BJ (cell line): ENCODE measurements at regions not wholly inside any gene's neighbourhood (a gene's known extent, or its start where the extent isn't known, plus 50 kb on each side); places are given as distances from the start of the nearest gene placed in this dataset.

Experiments used
- CTCF ChIA-PET: fragments of 350-600 bp; formaldehyde crosslinking; extraction: SDS; loops from one replicate; lab custom pipeline; 2021; ENCODE audit warnings: antibody characterized with exemption, inconsistent platforms; lab: Yijun Ruan, JAX
- POLR2A ChIA-PET: fragments of 300-600 bp; sonication (Branson Sonifier 250); formaldehyde crosslinking; extraction: SDS; loops from one replicate; lab custom pipeline; 2021; ENCODE audit warnings: antibody characterized with exemption; lab: Charles Lee
- DNase-seq: peaks from one replicate; pipeline ENCODE4 v3.0.0-alpha.2; 2011; ENCODE audit warnings: low read depth
- H3K27me3 ChIP-seq: 2 replicates; pipeline ENCODE4 v1.6.0; 2011; ENCODE audit warnings: low read length; ENCODE audit not compliant: control insufficient read depth, insufficient read depth
- H3K36me3 ChIP-seq: 2 replicates; pipeline ENCODE4 v1.5.1; 2011; ENCODE audit warnings: low read length; ENCODE audit not compliant: control insufficient read depth, insufficient read depth
- H3K4me3 ChIP-seq: 2 replicates; pipeline ENCODE4 v1.5.1; 2011; ENCODE audit warnings: low read depth, mild to moderate bottlenecking, control low read depth, low read length
- TF ChIP-seq, protein P1 (sequence below): IDR thresholded peaks from 2 replicates; pipeline ENCODE4 v1.5.1; 2011; ENCODE audit warnings: low read depth, mild to moderate bottlenecking, control low read depth, inconsistent platforms, low read length, moderate library complexity; ENCODE audit not compliant: insufficient read depth

DNA sequence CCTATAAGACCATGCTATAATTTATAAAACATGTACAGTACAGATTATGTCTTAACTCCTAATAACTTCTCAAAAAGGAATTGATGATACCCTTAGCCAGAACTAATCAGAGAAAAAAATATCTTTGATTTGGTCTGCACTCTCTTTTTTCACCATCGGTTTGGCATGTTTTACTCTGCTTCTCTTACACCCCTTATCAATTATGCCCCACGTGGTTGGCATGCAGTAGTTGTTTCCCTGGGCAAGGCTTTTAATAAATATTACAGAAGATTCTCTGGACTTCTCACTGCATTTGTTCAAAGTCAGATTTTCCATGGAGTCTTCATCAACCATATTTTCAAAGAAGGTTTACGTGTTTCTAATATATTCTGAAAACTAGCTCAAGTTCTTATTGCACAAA is 167.4 kb upstream of the LRIG3 start:
- H3K4me3 ChIP-seq = no peak overlapping the region
- ChIA-PET POLR2A (no interaction called here), CTCF (interaction anchor here (0.6 to 5.0 kb wide), 9 partner anchors 11 to 1105 kb away, joined by 3 to 46 read pairs (median 3); partner anchors contain the start of gene LRIG3)
- TF ChIP-seq, protein P1, sequence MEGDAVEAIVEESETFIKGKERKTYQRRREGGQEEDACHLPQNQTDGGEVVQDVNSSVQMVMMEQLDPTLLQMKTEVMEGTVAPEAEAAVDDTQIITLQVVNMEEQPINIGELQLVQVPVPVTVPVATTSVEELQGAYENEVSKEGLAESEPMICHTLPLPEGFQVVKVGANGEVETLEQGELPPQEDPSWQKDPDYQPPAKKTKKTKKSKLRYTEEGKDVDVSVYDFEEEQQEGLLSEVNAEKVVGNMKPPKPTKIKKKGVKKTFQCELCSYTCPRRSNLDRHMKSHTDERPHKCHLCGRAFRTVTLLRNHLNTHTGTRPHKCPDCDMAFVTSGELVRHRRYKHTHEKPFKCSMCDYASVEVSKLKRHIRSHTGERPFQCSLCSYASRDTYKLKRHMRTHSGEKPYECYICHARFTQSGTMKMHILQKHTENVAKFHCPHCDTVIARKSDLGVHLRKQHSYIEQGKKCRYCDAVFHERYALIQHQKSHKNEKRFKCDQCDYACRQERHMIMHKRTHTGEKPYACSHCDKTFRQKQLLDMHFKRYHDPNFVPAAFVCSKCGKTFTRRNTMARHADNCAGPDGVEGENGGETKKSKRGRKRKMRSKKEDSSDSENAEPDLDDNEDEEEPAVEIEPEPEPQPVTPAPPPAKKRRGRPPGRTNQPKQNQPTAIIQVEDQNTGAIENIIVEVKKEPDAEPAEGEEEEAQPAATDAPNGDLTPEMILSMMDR = no peak
- H3K36me3 ChIP-seq = no peaks in the 10 kb centered on the region
- DNase-seq = no peak
- H3K27me3 ChIP-seq = no peaks in the 10 kb centered on the region

DNA sequence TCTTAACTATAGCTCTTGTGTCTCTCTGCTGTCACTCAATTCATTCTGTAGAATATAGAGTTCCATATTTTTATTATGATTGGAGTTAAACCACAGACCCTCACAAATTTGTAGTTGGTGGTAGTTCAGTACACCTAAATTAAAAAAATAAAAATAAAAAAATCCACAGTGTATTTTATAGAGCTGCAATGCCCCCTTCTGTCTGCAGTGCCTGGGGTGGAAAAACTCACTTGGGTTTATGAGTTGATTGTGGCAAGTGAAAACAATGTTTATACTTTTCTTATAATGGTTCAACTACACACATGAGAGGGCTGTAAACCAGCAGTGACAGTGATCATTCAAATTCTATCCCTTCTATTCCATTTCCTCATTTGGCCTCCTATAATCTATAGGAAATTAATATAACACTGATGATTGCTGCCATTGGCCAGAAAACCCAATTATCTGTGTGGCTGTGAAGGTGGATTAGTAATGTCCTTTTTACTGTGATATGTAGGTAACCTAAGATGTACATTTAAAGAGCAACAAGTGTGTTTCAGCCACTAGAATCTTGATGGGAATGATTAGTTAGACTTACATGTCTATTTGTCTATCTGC is 166.9 kb upstream of the LRIG3 start:
- no peak for DNase-seq

DNA sequence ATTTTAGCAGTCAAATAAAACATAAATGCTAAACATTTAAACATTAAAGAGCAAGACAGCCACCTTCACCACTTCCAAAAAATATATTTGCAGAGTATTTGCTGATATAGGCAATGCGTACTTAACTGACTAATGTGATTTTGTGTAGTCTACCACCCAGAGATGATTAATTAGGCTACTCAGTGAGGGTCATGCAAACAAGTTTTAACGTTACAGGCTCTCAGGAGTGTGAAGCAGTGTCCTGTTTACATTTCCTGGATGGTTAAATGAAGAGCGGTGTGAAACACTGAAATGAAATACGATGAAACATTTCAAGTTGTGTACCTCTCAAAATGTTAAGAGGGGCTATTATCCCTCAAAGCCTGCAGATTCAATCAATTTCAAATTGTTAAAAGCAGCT is 165.8 kb upstream of the LRIG3 start:
- Histone ChIP-seq H3K4me3 (no peak overlapping the region), H3K36me3 (no peaks in the 10 kb centered on the region), H3K27me3 (no peaks in the 10 kb centered on the region)
- TF ChIP-seq, protein P1 = no peak
- DNase-seq = no peak
- CTCF ChIA-PET = interaction anchor here (1.0 to 5.0 kb wide), 6 partner anchors 81 to 741 kb away, joined by 3 to 46 read pairs (median 3); no protein-coding TSS in a partner anchor
- POLR2A ChIA-PET = no interaction called here

More for the DNA sequence above, 166.9 kb upstream of the LRIG3 start:
- CTCF ChIA-PET = interaction anchor here (0.6 to 5.0 kb wide), 9 partner anchors 10 to 1104 kb away, joined by 3 to 46 read pairs (median 3); no protein-coding TSS in a partner anchor
- no peak overlapping the region for H3K4me3 ChIP-seq
- H3K36me3 ChIP-seq = no peaks in the 10 kb centered on the region
- TF ChIP-seq, protein P1 = peak; percentile 71
- POLR2A ChIA-PET = no interaction called here
- no peaks in the 10 kb centered on the region for H3K27me3 ChIP-seq

DNA sequence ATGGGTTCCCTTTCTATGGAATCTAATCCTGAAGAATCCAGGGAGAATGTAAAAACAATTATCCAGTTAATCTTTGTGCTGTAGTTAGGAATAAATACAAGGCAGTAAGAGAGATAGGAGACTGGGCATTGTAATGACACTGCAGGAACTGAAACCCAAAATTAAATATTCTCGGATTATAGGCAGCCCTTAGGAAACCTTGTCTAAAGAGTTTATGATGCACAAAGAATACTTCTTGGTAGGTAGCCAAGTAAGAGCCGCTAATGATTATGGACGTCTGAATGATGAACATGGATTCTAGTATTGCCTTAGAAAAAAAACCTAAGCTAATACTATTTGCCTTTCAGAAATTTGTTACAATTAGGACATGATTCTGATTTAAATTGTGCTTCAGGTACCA is 165.4 kb upstream of the LRIG3 start:
- Histone ChIP-seq H3K36me3 (no peaks in the 10 kb centered on the region), H3K27me3 (no peaks in the 10 kb centered on the region), H3K4me3 (no peak overlapping the region)
- CTCF ChIA-PET = interaction anchor here (0.7 to 5.0 kb wide), 7 partner anchors 24 to 1103 kb away, joined by 3 to 46 read pairs (median 3); no protein-coding TSS in a partner anchor
- no peak for DNase-seq
- TF ChIP-seq, protein P1 = no peak
- POLR2A ChIA-PET = no interaction called here

DNA sequence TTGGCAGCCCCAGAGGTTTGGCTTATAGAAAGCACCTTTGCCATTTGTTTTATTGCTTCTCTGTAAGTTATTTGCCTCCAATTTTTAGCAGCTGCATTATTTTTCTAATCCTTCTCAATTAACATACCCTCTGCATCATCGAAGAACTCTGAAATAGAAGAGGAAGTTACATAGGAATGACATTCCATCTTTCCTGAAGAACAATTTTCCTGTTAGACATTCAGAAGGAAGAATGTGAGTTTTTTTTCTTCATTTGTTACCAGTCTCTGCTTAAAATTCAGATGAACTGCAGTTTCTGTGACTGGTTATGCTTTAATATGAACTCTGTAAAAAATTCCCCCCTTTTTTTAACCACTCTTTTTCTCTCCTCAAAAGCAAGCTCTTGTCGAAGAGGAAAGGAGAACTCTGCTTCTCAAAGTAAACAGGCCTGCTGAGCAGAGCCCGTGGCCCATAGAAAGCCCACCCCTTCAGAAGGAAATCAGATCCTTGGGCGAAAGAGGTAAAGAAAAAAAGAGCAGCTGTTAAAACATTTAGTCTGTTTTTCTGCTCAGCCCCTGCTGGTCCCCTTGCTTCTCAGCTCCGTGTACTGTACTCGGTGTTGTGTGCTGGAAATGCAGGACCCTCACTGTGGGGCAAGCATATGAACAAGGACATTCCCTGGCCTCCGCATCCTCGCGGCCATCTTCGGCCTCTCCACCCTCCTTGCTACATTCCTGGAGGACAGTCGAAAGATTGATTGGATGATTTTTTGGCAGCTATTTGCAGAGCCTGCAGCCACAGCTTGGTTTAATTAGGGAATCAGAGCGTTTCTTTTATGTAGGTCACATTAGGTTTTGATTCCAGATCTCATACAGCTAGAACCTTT is 164.4 kb upstream of the LRIG3 start:
- POLR2A ChIA-PET = interaction anchor here (0.5 to 0.6 kb wide), 4 partner anchors 18 to 660 kb away, joined by 3 to 13 read pairs (median 9); no protein-coding TSS in a partner anchor
- CTCF ChIA-PET = interaction anchor here (0.7 to 5.0 kb wide), 4 partner anchors 23 to 1102 kb away, joined by 3 to 46 read pairs (median 3); no protein-coding TSS in a partner anchor
- no peaks in the 10 kb centered on the region for H3K36me3 ChIP-seq
- TF ChIP-seq, protein P1 = 0 out of 2 replicates have a peak, but pooled peaks have one; percentile 17
- H3K4me3 ChIP-seq = no peak overlapping the region
- DNase-seq = peak; percentile 44
- no peaks in the 10 kb centered on the region for H3K27me3 ChIP-seq
